Activated B cell treated with CpG ODN at 0.5 μM for 24 hours (primary cell): ENCODE measurements at regions not wholly inside any gene's neighbourhood (a gene's known extent, or its start where the extent isn't known, plus 50 kb on each side); places are given as distances from the start of the nearest gene placed in this dataset.

ENCODE experiments used
- ATAC-seq: fragments of 200-7000 bp; cut with Tn5 transposase; one replicate; pipeline ENCODE4 v1.10.0; 2021; ENCODE audit warnings: low read depth, mild to moderate bottlenecking, moderate library complexity
- CTCF ChIA-PET: fragments of 350-600 bp; sonication (Branson Sonifier 250); formaldehyde crosslinking; loops from one replicate; lab custom pipeline; 2021; ENCODE audit warnings: antibody characterized with exemption; lab: Charles Lee
- POLR2A ChIA-PET: fragments of 350-600 bp; sonication (Branson Sonifier 250); formaldehyde crosslinking; loops from one replicate; lab custom pipeline; 2021; ENCODE audit warnings: antibody characterized with exemption; lab: Charles Lee
- DNase-seq: peaks from one replicate; pipeline ENCODE4 v3.0.0; 2022
- H3K27ac Mint-ChIP-seq: one replicate; pipeline ENCODE4 v1.8.0; 2020; ENCODE audit warnings: mixed read lengths
- H3K27me3 Mint-ChIP-seq: one replicate; pipeline ENCODE4 v1.8.0; 2021; ENCODE audit warnings: mixed read lengths
- H3K36me3 Mint-ChIP-seq: one replicate; pipeline ENCODE4 v1.8.0; 2021; ENCODE audit warnings: low read depth, mixed read lengths
- H3K4me1 Mint-ChIP-seq: one replicate; pipeline ENCODE4 v1.8.0; 2021; ENCODE audit warnings: mixed read lengths
- H3K4me3 Mint-ChIP-seq: one replicate; pipeline ENCODE4 v1.8.0; 2020; ENCODE audit warnings: mild to moderate bottlenecking, mixed read lengths
- H3K9me3 Mint-ChIP-seq: one replicate; pipeline ENCODE4 v1.8.0; 2020; ENCODE audit warnings: mixed read lengths
- intact Hi-C: fragments of 100-400 bp; cut with micrococcal nuclease; formaldehyde crosslinking; loops from one replicate; pipeline ENCODE4 v1.15.1; 2024
- TF ChIP-seq, protein P1 (sequence below): fragments of 200-600 bp; IDR thresholded peaks from one replicate; pipeline ENCODE4 v1.8.0; 2022; ENCODE audit warnings: antibody characterized with exemption, mild to moderate bottlenecking

DNA sequence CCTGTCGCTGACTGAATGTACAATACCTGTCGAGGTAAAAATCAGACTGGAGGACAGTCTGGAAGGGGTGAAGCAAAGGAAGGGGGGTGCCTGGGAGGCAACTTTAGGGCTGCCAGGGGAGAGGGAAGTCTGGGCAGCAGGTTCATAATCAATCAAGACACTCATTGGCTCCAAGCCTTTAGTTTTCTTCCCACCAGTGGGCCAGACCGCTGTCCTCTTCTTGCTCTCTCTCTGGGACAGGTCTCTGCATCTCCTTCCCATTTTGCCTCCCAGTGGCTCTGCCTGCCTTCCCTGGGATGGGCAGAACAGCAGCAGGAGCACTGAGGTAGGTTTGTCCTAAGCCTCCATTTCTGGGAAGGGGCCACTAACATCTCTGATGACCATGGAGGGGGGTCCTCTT lies 206.5 kb downstream of the TTC8 start:
- intact Hi-C loops: no loop called here
- no peak for DNase-seq
- H3K9me3 Mint-ChIP-seq: no peaks in the 10 kb centered on the region
- no peaks in the 10 kb centered on the region for H3K36me3 Mint-ChIP-seq
- no peak overlapping the region for H3K4me3 Mint-ChIP-seq
- CTCF ChIA-PET: no interaction called here
- no peak overlapping the region for H3K27ac Mint-ChIP-seq
- H3K27me3 Mint-ChIP-seq: peaks cover 28% of the 10 kb centered on the region
- TF ChIP-seq, protein P1, sequence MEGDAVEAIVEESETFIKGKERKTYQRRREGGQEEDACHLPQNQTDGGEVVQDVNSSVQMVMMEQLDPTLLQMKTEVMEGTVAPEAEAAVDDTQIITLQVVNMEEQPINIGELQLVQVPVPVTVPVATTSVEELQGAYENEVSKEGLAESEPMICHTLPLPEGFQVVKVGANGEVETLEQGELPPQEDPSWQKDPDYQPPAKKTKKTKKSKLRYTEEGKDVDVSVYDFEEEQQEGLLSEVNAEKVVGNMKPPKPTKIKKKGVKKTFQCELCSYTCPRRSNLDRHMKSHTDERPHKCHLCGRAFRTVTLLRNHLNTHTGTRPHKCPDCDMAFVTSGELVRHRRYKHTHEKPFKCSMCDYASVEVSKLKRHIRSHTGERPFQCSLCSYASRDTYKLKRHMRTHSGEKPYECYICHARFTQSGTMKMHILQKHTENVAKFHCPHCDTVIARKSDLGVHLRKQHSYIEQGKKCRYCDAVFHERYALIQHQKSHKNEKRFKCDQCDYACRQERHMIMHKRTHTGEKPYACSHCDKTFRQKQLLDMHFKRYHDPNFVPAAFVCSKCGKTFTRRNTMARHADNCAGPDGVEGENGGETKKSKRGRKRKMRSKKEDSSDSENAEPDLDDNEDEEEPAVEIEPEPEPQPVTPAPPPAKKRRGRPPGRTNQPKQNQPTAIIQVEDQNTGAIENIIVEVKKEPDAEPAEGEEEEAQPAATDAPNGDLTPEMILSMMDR: no peak
- POLR2A ChIA-PET: no interaction called here
- H3K4me1 Mint-ChIP-seq: peaks cover 3% of the 10 kb centered on the region
- no peak for ATAC-seq

GRCh38 chr14:89032086-89032649 lies 207.7 kb downstream of the TTC8 start:
- ChIA-PET POLR2A (no interaction called here), CTCF (no interaction called here)
- TF ChIP-seq, protein P1: no peak
- Mint-ChIP-seq H3K27me3 (peaks cover 32% of the 10 kb centered on the region), H3K4me1 (peaks cover 3% of the 10 kb centered on the region), H3K9me3 (no peaks in the 10 kb centered on the region), H3K36me3 (no peaks in the 10 kb centered on the region), H3K27ac (no peak overlapping the region), H3K4me3 (no peak overlapping the region)
- DNase-seq (no peak), ATAC-seq (no peak)
- intact Hi-C loops: no loop called here

- Mint-ChIP-seq H3K27me3 (peaks cover 31% of the 10 kb centered on the region), H3K4me3 (no peak overlapping the region), H3K36me3 (no peaks in the 10 kb centered on the region), H3K9me3 (no peaks in the 10 kb centered on the region), H3K4me1 (no peaks in the 10 kb centered on the region), H3K27ac (no peak overlapping the region)
- DNase-seq (no peak), ATAC-seq (no peak)
- POLR2A ChIA-PET: no interaction called here
- CTCF ChIA-PET: no interaction called here
- TF ChIP-seq, protein P1: no peak
- intact Hi-C loops: no loop called here
These were observed 209.3 kb downstream of the TTC8 start for GRCh38 chr14:89033756-89034155.

GRCh38 chr14:89036371-89036770 lies 211.9 kb downstream of the TTC8 start:
- Mint-ChIP-seq H3K27me3 (peaks cover 33% of the 10 kb centered on the region), H3K4me1 (peaks cover 14% of the 10 kb centered on the region), H3K4me3 (no peak overlapping the region), H3K9me3 (no peaks in the 10 kb centered on the region), H3K27ac (no peak overlapping the region), H3K36me3 (no peaks in the 10 kb centered on the region)
- no peak for ATAC-seq
- no peak for DNase-seq
- POLR2A ChIA-PET: no interaction called here
- CTCF ChIA-PET: no interaction called here
- intact Hi-C loops: no loop called here
- TF ChIP-seq, protein P1: no peak

DNA sequence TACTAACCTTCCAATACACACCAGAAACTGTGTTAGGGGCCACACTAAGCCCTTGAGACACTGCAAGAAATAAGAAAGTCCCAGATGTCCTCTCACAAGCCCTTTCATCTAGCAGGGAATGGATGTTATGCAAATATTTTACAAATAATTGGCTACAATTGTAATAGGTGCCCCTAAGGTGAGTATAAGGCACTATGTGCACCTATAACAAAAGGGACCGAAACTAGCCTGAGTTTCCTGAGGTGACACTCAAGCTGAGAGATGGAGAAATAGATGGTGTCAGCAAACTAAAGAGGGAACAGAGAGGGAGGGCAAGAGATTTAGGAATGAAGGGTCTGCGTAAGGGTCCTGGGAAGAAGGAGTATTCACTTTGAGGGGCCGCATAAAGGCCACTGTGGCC lies 212.6 kb downstream of the TTC8 start:
- Mint-ChIP-seq H3K4me1 (peaks cover 14% of the 10 kb centered on the region), H3K9me3 (no peaks in the 10 kb centered on the region), H3K27ac (no peak overlapping the region), H3K4me3 (no peak overlapping the region), H3K36me3 (no peaks in the 10 kb centered on the region), H3K27me3 (peaks cover 36% of the 10 kb centered on the region)
- TF ChIP-seq, protein P1: no peak
- ChIA-PET CTCF (no interaction called here), POLR2A (no interaction called here)
- intact Hi-C loops: no loop called here
- DNase-seq (no peak), ATAC-seq (no peak)
